HEK293 (cell line): ENCODE measurements at regions not wholly inside any gene's neighbourhood (a gene's known extent, or its start where the extent isn't known, plus 50 kb on each side); places are given as distances from the start of the nearest gene placed in this dataset.

Experiments used
- CTCF ChIP-seq: fragments of 450-650 bp; formaldehyde crosslinking; IDR thresholded peaks from 2 replicates; pipeline ENCODE4 v1.5.1; 2016; ENCODE audit warnings: missing biosample characterization, missing genetic modification characterization
- IKZF3 ChIP-seq: fragments of 450-650 bp; IDR thresholded peaks from 2 replicates; pipeline ENCODE4 v1.5.0; 2018; ENCODE audit warnings: missing biosample characterization, mild to moderate bottlenecking, missing genetic modification characterization, moderate library complexity

GRCh38 chr12:124488520-124488919 lies 78.9 kb downstream of the NCOR2 start:
- TF ChIP-seq CTCF (tag by site-specific recombination) (no peak), IKZF3 (tag by site-specific recombination) (no peak)
